HG03064 (cell line): ENCODE measurements at regions not wholly inside any gene's neighbourhood (a gene's known extent, or its start where the extent isn't known, plus 50 kb on each side); places are given as distances from the start of the nearest gene placed in this dataset.

Experiments used
- ATAC-seq: cut with Tn5 transposase; IDR thresholded peaks from one replicate; pipeline ENCODE4 v1.9.1; 2021; ENCODE audit warnings: low read depth; ENCODE audit not compliant: unreplicated experiment

- no peak for ATAC-seq
Measured at GRCh38 chr5:125550274-125550673, 803.8 kb upstream of the ZNF608 start.

GRCh38 chr5:125551246-125551645, 804.8 kb upstream of the ZNF608 start:
- ATAC-seq = no peak

- ATAC-seq = no peak
Measured at GRCh38 chr5:125551797-125552196, 805.4 kb upstream of the ZNF608 start.

- ATAC-seq = no peak
Measured at GRCh38 chr5:125552486-125552885, 806.0 kb upstream of the ZNF608 start.

GRCh38 chr5:125554355-125554754, 807.9 kb upstream of the ZNF608 start:
- no peak for ATAC-seq

GRCh38 chr5:125555591-125555990, 809.2 kb upstream of the ZNF608 start:
- ATAC-seq = no peak

- no peak for ATAC-seq
Measured at GRCh38 chr5:125558016-125558415, 811.6 kb upstream of the ZNF608 start.

- no peak for ATAC-seq
Measured at GRCh38 chr5:125558466-125558865, 812.0 kb upstream of the ZNF608 start.

GRCh38 chr5:125559296-125559695, 812.9 kb upstream of the ZNF608 start:
- no peak for ATAC-seq

GRCh38 chr5:125560476-125561225, 814.2 kb upstream of the ZNF608 start:
- ATAC-seq = no peak

- ATAC-seq = no peak
Measured at GRCh38 chr5:125564317-125564975, 818.0 kb upstream of the ZNF608 start.

GRCh38 chr5:125574491-125575044, 828.1 kb upstream of the ZNF608 start:
- ATAC-seq = no peak

GRCh38 chr5:125575171-125575890, 828.9 kb upstream of the ZNF608 start:
- no peak for ATAC-seq

GRCh38 chr5:125575891-125576505, 829.6 kb upstream of the ZNF608 start:
- ATAC-seq = no peak

- ATAC-seq = no peak
Measured at GRCh38 chr5:125576822-125577221, 830.4 kb upstream of the ZNF608 start.

GRCh38 chr5:125578551-125578950, 832.1 kb upstream of the ZNF608 start:
- no peak for ATAC-seq

- no peak for ATAC-seq
Measured at GRCh38 chr5:125579182-125579581, 832.7 kb upstream of the ZNF608 start.

GRCh38 chr5:125581311-125581710, 834.9 kb upstream of the ZNF608 start:
- ATAC-seq = no peak

- ATAC-seq = no peak
Measured at GRCh38 chr5:125582352-125582751, 835.9 kb upstream of the ZNF608 start.

- ATAC-seq = no peak
Measured at GRCh38 chr5:125583321-125584139, 837.1 kb upstream of the ZNF608 start.
